Suppressor macrophage treated with lipopolysaccharide for 1 hour (primary cell): ENCODE measurements at regions not wholly inside any gene's neighbourhood (a gene's known extent, or its start where the extent isn't known, plus 50 kb on each side); places are given as distances from the start of the nearest gene placed in this dataset.
"Not testable (repeated sequence)": the region's sequence is repeated elsewhere in the genome, so short reads cannot be mapped to it uniquely, and the experiment has no call there.

Source experiments
- DNase-seq, 3 donors: peaks; one replicate each; pipeline ENCODE4 v3.0.0-alpha.2; 2020 to 2022

GRCh38 chrX:5490786-5491563, 737.7 kb downstream of the NLGN4X start:
- DNase-seq, result no peak

- no peak for DNase-seq
Observed at GRCh38 chrX:5474282-5474681, 754.4 kb downstream of the NLGN4X start.

DNA sequence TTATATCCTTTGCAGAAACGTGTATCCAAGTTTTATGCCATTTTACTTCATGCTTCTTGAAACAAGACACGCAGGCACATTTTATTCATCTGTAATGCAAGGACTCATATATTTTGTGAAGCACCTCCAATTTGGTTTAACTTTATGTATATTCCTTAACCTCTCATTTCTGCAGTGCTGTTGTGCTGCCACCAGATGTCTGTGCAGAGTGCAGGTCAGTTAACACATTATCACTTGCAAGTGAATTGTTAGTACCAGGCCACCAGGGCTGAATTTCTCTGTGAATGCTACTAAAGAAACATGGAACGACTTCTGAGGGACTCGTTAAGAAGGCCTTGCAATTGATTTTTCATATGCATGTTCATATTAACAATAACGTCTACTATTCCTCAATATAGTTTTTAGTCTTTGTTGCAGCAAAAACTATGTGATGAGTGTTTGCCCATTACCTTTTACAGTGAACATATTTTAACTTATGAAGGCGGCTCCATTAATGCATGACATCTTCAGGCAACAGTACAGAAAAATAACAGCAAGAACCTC, 770.3 kb downstream of the NLGN4X start:
- DNase-seq, result peak in 1 of 3 donors; percentile 1

- no peak for DNase-seq
Observed at GRCh38 chrX:5449323-5449722, 779.3 kb downstream of the NLGN4X start.

- DNase-seq, result no peak
Observed at GRCh38 chrX:5431823-5432222, 796.8 kb downstream of the NLGN4X start.

DNA sequence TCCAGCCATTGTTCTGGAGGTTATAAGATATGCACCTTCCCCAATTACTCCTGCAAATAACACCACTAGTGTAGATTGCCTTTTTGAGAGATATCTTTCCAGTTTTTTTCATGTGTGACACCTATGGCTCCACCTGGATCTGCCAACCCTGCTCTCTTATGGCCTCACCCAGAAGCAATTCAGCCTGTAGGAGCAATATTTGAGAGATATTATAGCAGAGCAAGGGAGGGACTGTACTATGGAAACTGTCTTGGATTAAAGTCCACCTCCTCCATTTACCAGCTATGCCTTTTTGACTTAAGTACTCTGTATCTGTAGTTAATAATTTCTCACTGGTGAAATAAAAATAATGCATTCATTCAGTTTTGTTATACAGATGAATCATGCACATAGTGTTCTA, 803.5 kb downstream of the NLGN4X start:
- no peak for DNase-seq

GRCh38 chrX:5417381-5417780, 811.3 kb downstream of the NLGN4X start:
- DNase-seq, result no peak

DNA sequence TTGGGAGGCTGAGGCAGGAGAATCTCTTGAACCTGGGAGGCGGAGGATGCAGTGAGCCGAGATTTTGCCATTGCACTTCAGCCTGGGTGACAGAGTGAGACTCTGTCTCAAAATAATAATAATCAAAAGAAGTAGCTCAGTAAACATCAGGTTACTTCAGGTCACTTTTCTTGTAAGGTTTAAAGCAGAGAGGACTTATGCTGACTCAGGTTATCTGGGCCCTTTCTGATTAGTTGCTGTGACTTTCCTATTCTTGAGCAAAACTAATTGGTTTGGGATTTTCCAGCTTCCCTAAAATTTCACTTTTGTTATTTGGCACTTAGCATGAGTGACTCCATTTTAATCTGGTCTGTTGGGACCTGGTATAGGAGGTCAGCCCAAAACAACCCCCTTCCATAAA, 812.9 kb downstream of the NLGN4X start:
- no peak for DNase-seq

DNA sequence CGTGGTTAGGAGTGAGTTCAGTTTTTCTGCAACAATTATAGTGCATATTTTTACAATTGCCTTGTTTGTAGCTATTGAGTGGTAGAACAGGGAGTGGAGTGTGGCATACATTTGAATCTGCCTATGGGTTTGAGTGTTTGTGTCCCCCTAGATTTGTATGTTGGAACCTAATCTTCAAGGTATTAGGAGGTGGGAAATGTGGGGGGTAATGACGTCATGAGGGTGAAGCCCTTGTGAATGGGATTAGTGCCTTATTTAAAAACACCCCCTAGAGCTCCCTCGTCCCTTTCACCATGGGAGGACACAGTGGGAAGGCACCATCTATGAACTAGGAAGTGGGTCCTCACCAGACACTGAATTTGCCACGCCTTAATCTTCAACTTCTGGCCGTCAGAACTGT, 819.6 kb downstream of the NLGN4X start:
- DNase-seq, result no peak

DNA sequence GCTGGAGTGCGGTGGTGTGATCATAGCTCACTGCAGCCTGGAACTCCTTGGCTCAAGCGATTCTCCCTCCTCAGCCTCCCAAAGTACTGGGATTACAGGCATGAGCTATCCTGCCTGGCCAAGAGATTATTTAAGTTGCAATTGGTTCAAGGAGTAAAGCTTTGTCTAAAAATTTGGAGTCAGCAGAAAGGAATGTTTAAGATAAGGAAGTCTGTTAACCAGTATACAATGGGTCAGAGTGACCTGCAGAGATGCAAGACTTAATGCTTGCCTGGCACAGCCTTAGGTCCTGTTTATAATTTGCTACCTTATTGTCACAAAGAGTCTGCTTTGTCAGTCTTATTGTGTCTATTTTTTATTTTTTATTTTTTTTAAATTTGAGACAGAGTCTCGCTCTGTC, 826.2 kb downstream of the NLGN4X start:
- DNase-seq, result no peak

DNA sequence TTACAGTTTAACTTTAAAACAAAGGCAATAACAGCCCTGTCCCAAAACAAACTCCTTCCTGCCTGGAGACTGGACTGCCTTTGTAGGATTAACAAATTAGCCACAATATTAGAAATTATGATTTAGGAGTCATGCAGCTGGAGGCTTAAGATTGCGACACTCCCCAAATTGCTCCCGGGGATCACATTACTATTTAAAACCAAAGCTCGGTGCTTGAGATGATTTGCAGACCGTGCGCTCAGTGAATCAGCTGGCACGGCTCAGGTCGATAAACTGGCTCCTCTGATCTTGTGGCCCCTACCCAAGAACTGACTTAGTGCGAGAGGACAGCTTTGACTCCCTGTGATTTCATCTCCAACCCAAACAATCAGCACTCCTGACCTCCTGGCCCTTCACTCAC, 829.3 kb downstream of the NLGN4X start:
- no peak for DNase-seq

- no peak for DNase-seq
Observed at GRCh38 chrX:5397409-5397808, 831.3 kb downstream of the NLGN4X start.

GRCh38 chrX:5390376-5390775, 838.3 kb downstream of the NLGN4X start:
- DNase-seq, result no peak

DNA sequence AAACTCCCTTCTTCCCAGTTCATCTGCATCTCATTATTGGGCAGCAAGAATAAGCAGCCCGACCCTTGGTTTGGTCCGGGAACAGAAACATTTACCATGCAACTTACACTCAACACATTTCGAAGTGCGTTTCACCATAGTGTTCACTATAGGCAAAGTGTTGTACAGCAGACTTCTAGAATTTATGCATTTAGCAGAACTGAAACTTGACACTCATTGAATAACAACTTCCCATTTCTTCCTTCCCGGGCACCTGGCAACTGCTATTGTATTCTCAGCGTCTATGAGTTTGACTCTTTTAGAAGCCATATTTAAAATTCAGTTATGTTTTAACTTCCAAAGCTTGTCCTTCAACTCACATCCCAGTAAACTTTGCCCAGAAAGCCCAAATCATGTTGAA, 840.6 kb downstream of the NLGN4X start:
- peak; percentile 5 to 41 (median 19) for DNase-seq

DNA sequence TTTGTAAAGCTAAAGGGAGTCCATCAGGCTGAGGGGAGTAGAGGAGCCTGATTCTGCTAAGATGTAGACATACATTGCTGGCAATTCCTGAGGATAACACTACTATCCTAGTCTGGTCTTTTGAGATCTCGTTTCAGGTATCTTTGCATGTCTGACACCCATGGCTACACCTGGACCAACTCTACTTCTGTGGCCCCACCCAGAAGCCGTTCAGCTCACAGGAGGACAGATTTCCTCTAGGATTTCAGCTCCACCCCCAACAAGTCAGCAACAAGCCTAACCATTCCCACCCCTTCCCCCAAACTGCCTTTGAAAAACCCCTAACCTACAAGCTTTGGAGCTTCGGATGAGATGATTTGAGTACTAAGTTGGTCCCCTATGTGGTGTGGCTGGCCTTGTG, 848.2 kb downstream of the NLGN4X start:
- no peak for DNase-seq

DNA sequence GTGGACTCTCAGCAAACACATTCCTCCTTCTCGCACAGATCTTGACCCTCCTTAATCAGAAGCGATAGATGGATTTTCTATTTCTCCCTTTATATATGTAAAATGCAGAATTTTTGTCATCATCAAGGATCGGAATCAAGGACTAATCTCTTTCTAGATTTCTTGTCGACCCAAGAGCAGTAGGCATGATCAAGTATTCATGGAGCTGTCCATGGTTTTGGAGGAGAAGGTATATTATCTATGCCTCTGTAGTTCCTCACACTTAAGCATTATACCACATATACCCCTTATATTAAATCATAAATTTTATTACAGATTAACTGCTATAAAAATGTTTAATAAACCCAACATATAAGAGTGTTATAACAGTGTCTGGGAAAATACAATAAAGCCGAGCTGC, 886.8 kb downstream of the NLGN4X start:
- DNase-seq, result no peak

DNA sequence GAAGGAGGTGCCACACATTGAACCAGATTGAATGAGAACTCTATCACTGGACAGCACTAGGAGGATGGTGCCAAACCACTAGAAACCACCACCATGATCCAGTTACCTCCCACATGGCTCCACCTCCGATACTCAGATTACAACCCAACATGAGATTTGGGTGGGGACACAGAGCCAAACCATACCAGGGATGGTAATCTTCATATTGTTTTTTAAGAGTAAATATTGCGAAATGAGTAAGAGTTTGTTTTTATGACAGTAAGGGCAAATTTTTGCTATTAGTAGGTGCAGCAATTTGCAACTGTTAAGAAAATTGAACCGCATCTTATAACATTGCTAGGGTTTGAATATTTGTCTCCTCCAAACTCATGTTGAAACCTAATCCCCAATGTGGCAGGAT, 891.5 kb downstream of the NLGN4X start:
- DNase-seq, result no peak

DNA sequence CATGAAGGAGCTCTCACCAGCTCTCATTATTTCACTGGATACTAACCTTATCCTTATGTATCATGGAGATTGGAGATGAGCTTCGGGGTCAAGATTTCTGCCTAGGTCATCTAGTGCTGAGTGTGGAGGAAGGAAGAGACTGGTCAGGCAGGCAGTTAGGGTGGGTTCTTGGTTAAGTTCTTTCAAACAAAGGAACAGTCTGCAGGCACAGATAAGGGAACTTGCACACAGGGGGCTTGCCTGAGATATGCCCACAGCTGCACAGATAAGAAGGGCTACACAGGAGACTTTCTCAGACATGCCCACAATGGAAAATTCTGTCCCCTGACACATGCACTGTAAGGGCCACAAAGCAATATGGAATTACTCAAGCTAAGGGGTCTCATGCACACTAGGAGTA, 904.1 kb downstream of the NLGN4X start:
- no peak for DNase-seq

DNA sequence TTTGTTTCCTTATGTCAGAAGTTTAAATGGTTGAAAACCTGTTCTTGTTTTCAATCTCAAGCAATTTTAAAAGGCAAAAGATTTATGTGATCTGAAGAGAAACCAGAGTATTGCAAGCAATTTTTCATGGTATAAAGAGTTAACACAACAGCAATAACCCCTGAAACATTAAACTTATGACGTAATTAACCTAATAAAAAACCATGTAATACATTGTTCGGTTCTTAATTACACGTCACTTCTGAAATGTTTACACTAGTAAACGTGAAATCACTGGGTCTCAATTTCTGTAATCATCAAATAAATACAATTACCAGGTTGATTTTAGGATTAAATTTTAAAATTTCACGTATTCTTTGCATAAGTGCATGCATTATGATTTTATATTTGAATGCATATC, 914.5 kb downstream of the NLGN4X start:
- DNase-seq, result no peak

GRCh38 chrX:5307416-5307815, 921.3 kb downstream of the NLGN4X start:
- DNase-seq, result peak in 1 of 3 donors; percentile 6

GRCh38 chrX:5306654-5307121, 922.0 kb downstream of the NLGN4X start:
- peak in 2 of 3 donors; percentile 9 to 29 for DNase-seq

- DNase-seq, result no peak
Observed at GRCh38 chrX:5305452-5305851, 923.2 kb downstream of the NLGN4X start.

- DNase-seq, result no peak
Observed at GRCh38 chrX:5295004-5295403, 933.7 kb downstream of the NLGN4X start.

DNA sequence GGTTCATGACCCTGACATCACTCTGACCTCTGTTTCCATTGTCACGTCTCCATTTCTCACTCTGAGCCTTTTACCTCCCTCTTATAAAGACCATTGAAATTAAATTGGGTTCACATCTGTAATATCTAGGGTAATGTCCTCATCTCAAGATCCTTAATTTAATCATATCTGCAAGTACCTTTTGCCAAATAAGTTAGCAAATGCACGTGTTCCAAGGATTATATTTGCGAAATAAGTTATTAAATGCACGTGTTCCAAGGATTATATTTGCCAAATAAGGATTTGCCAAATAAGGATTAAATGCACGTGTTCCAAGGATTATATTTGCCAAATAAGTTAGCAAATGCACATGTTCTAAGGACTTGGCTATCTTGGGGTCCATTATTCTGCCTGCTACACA, 938.0 kb downstream of the NLGN4X start:
- no peak for DNase-seq

GRCh38 chrX:5289949-5290348, 938.7 kb downstream of the NLGN4X start:
- not testable (repeated sequence) for DNase-seq
